Activated naive CD8-positive, alpha-beta T cell treated with anti-CD3 and anti-CD28 coated beads, Interleukin-2, amount 50 U/mL, for 16 hours (primary cell): ENCODE measurements at regions not wholly inside any gene's neighbourhood (a gene's known extent, or its start where the extent isn't known, plus 50 kb on each side); places are given as distances from the start of the nearest gene placed in this dataset.
"Not testable (repeated sequence)": the region's sequence is repeated elsewhere in the genome, so short reads cannot be mapped to it uniquely, and the experiment has no call there.

Experiments used
- DNase-seq: peaks from one replicate; pipeline ENCODE4 v3.0.0-alpha.2; 2020; ENCODE audit warnings: low read depth, low spot score

- no peak for DNase-seq
These were observed 196.1 kb upstream of the SALL3 start for GRCh38 chr18:78783564-78783960.

GRCh38 chr18:78784861-78785260 is 194.8 kb upstream of the SALL3 start:
- DNase-seq: no peak

GRCh38 chr18:78785706-78786105 is 193.9 kb upstream of the SALL3 start:
- no peak for DNase-seq

GRCh38 chr18:78786776-78787175 is 192.8 kb upstream of the SALL3 start:
- DNase-seq: no peak

- DNase-seq: no peak
These were observed 191.9 kb upstream of the SALL3 start for GRCh38 chr18:78787751-78788150.

GRCh38 chr18:78788161-78788560 is 191.5 kb upstream of the SALL3 start:
- no peak for DNase-seq

- DNase-seq: no peak
These were observed 189.8 kb upstream of the SALL3 start for GRCh38 chr18:78789850-78790249.

- no peak for DNase-seq
These were observed 189.1 kb upstream of the SALL3 start for GRCh38 chr18:78790511-78790910.

GRCh38 chr18:78790960-78791359 is 188.7 kb upstream of the SALL3 start:
- no peak for DNase-seq

GRCh38 chr18:78792094-78792493 is 187.5 kb upstream of the SALL3 start:
- DNase-seq: no peak

- DNase-seq: no peak
These were observed 186.9 kb upstream of the SALL3 start for GRCh38 chr18:78792736-78793135.

GRCh38 chr18:78793313-78794070 is 186.1 kb upstream of the SALL3 start:
- DNase-seq: no peak

GRCh38 chr18:78794071-78794430 is 185.6 kb upstream of the SALL3 start:
- no peak for DNase-seq

- DNase-seq: no peak
These were observed 182.7 kb upstream of the SALL3 start for GRCh38 chr18:78796693-78797455.

GRCh38 chr18:78797499-78797898 is 182.1 kb upstream of the SALL3 start:
- no peak for DNase-seq

- no peak for DNase-seq
These were observed 181.0 kb upstream of the SALL3 start for GRCh38 chr18:78798402-78799175.

GRCh38 chr18:78799382-78800089 is 180.1 kb upstream of the SALL3 start:
- no peak for DNase-seq

- not testable (repeated sequence) for DNase-seq
These were observed 179.3 kb upstream of the SALL3 start for GRCh38 chr18:78800102-78800851.

GRCh38 chr18:78801011-78801410 is 178.6 kb upstream of the SALL3 start:
- no peak for DNase-seq

GRCh38 chr18:78803104-78803503 is 176.5 kb upstream of the SALL3 start:
- DNase-seq: no peak
